Activated B cell treated with CpG ODN at 0.5 μM for 24 hours (primary cell): ENCODE measurements at regions not wholly inside any gene's neighbourhood (a gene's known extent, or its start where the extent isn't known, plus 50 kb on each side); places are given as distances from the start of the nearest gene placed in this dataset.

Experiments used
- ATAC-seq: fragments of 200-7000 bp; cut with Tn5 transposase; one replicate; pipeline ENCODE4 v1.10.0; 2021; ENCODE audit warnings: low read depth, mild to moderate bottlenecking, moderate library complexity
- CTCF ChIA-PET: fragments of 350-600 bp; sonication (Branson Sonifier 250); formaldehyde crosslinking; loops from one replicate; lab custom pipeline; 2021; ENCODE audit warnings: antibody characterized with exemption; lab: Charles Lee
- POLR2A ChIA-PET: fragments of 350-600 bp; sonication (Branson Sonifier 250); formaldehyde crosslinking; loops from one replicate; lab custom pipeline; 2021; ENCODE audit warnings: antibody characterized with exemption; lab: Charles Lee
- DNase-seq: peaks from one replicate; pipeline ENCODE4 v3.0.0; 2022
- H3K27ac Mint-ChIP-seq: one replicate; pipeline ENCODE4 v1.8.0; 2020; ENCODE audit warnings: mixed read lengths
- H3K27me3 Mint-ChIP-seq: one replicate; pipeline ENCODE4 v1.8.0; 2021; ENCODE audit warnings: mixed read lengths
- H3K36me3 Mint-ChIP-seq: one replicate; pipeline ENCODE4 v1.8.0; 2021; ENCODE audit warnings: low read depth, mixed read lengths
- H3K4me1 Mint-ChIP-seq: one replicate; pipeline ENCODE4 v1.8.0; 2021; ENCODE audit warnings: mixed read lengths
- H3K4me3 Mint-ChIP-seq: one replicate; pipeline ENCODE4 v1.8.0; 2020; ENCODE audit warnings: mild to moderate bottlenecking, mixed read lengths
- H3K9me3 Mint-ChIP-seq: one replicate; pipeline ENCODE4 v1.8.0; 2020; ENCODE audit warnings: mixed read lengths
- intact Hi-C: fragments of 100-400 bp; cut with micrococcal nuclease; formaldehyde crosslinking; loops from one replicate; pipeline ENCODE4 v1.15.1; 2024
- TF ChIP-seq, protein P1 (sequence below): fragments of 200-600 bp; IDR thresholded peaks from one replicate; pipeline ENCODE4 v1.8.0; 2022; ENCODE audit warnings: antibody characterized with exemption, mild to moderate bottlenecking

GRCh38 chr10:24027107-24027506, 181.8 kb upstream of the KIAA1217 start:
- no peak for ATAC-seq
- no peak for DNase-seq
- no peaks in the 10 kb centered on the region for H3K4me1 Mint-ChIP-seq
- TF ChIP-seq, protein P1, sequence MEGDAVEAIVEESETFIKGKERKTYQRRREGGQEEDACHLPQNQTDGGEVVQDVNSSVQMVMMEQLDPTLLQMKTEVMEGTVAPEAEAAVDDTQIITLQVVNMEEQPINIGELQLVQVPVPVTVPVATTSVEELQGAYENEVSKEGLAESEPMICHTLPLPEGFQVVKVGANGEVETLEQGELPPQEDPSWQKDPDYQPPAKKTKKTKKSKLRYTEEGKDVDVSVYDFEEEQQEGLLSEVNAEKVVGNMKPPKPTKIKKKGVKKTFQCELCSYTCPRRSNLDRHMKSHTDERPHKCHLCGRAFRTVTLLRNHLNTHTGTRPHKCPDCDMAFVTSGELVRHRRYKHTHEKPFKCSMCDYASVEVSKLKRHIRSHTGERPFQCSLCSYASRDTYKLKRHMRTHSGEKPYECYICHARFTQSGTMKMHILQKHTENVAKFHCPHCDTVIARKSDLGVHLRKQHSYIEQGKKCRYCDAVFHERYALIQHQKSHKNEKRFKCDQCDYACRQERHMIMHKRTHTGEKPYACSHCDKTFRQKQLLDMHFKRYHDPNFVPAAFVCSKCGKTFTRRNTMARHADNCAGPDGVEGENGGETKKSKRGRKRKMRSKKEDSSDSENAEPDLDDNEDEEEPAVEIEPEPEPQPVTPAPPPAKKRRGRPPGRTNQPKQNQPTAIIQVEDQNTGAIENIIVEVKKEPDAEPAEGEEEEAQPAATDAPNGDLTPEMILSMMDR: no peak
- POLR2A ChIA-PET: no interaction called here
- intact Hi-C loops: no loop called here
- no peak overlapping the region for H3K27ac Mint-ChIP-seq
- no peaks in the 10 kb centered on the region for H3K9me3 Mint-ChIP-seq
- no peak overlapping the region for H3K4me3 Mint-ChIP-seq
- CTCF ChIA-PET: no interaction called here
- no peaks in the 10 kb centered on the region for H3K36me3 Mint-ChIP-seq
- no peaks in the 10 kb centered on the region for H3K27me3 Mint-ChIP-seq

GRCh38 chr10:24034571-24034970, 174.4 kb upstream of the KIAA1217 start:
- H3K27ac Mint-ChIP-seq: no peak overlapping the region
- H3K27me3 Mint-ChIP-seq: no peaks in the 10 kb centered on the region
- TF ChIP-seq, protein P1: no peak
- no peak for DNase-seq
- H3K36me3 Mint-ChIP-seq: no peaks in the 10 kb centered on the region
- CTCF ChIA-PET: no interaction called here
- POLR2A ChIA-PET: no interaction called here
- no peak overlapping the region for H3K4me3 Mint-ChIP-seq
- no peaks in the 10 kb centered on the region for H3K9me3 Mint-ChIP-seq
- intact Hi-C loops: no loop called here
- H3K4me1 Mint-ChIP-seq: no peaks in the 10 kb centered on the region
- no peak for ATAC-seq

GRCh38 chr10:24035761-24036160, 173.2 kb upstream of the KIAA1217 start:
- ATAC-seq (no peak), DNase-seq (no peak)
- Mint-ChIP-seq H3K27ac (no peak overlapping the region), H3K4me3 (no peak overlapping the region), H3K4me1 (no peaks in the 10 kb centered on the region), H3K36me3 (no peaks in the 10 kb centered on the region), H3K9me3 (no peaks in the 10 kb centered on the region), H3K27me3 (no peaks in the 10 kb centered on the region)
- TF ChIP-seq, protein P1: no peak
- POLR2A ChIA-PET: no interaction called here
- CTCF ChIA-PET: no interaction called here
- intact Hi-C loops: no loop called here

- no peaks in the 10 kb centered on the region for H3K36me3 Mint-ChIP-seq
- ATAC-seq (no peak), DNase-seq (no peak)
- ChIA-PET CTCF (no interaction called here), POLR2A (no interaction called here)
- TF ChIP-seq, protein P1: no peak
- no peak overlapping the region for H3K4me3 Mint-ChIP-seq
- no peaks in the 10 kb centered on the region for H3K27me3 Mint-ChIP-seq
- no peaks in the 10 kb centered on the region for H3K9me3 Mint-ChIP-seq
- intact Hi-C loops: no loop called here
- no peak overlapping the region for H3K27ac Mint-ChIP-seq
- H3K4me1 Mint-ChIP-seq: no peaks in the 10 kb centered on the region
These were observed 169.6 kb upstream of the KIAA1217 start for GRCh38 chr10:24039315-24039714.

GRCh38 chr10:24039897-24040296, 169.0 kb upstream of the KIAA1217 start:
- DNase-seq (no peak), ATAC-seq (no peak)
- Mint-ChIP-seq H3K4me3 (no peak overlapping the region), H3K9me3 (no peaks in the 10 kb centered on the region), H3K27me3 (no peaks in the 10 kb centered on the region), H3K4me1 (no peaks in the 10 kb centered on the region), H3K27ac (no peak overlapping the region), H3K36me3 (no peaks in the 10 kb centered on the region)
- intact Hi-C loops: no loop called here
- POLR2A ChIA-PET: no interaction called here
- CTCF ChIA-PET: no interaction called here
- TF ChIP-seq, protein P1: no peak
